Stimulated activated effector memory CD8-positive, alpha-beta T cell treated with anti-CD3 and anti-CD28 coated beads, Interleukin-12 subunit alpha, Interleukin-12 subunit beta, amount 100 ng/mL, for 72 hours (primary cell): ENCODE measurements at regions not wholly inside any gene's neighbourhood (a gene's known extent, or its start where the extent isn't known, plus 50 kb on each side); places are given as distances from the start of the nearest gene placed in this dataset.
A peak's percentile ranks its signal among the peaks of the same experiment; 100 is the strongest.

ENCODE experiments used
- ATAC-seq: fragments of 150-1000 bp; cut with Tn5 transposase; 2 replicates; pipeline ENCODE4 v1.10.0; 2021
- DNase-seq, 2 donors: peaks; one replicate each; pipeline ENCODE4 v3.0.0; 2021 to 2022; ENCODE audit warnings: low spot score in 2 of 2
- H3K27ac Mint-ChIP-seq: one replicate; pipeline ENCODE4 v1.8.0; 2022; ENCODE audit warnings: mild to moderate bottlenecking, mixed read lengths
- H3K36me3 Mint-ChIP-seq: one replicate; pipeline ENCODE4 v1.8.0; 2022; ENCODE audit warnings: mild to moderate bottlenecking, mixed read lengths
- H3K4me1 Mint-ChIP-seq: one replicate; pipeline ENCODE4 v1.8.0; 2022; ENCODE audit warnings: mixed read lengths
- H3K4me3 Mint-ChIP-seq: one replicate; pipeline ENCODE4 v1.8.0; 2022; ENCODE audit warnings: mild to moderate bottlenecking, mixed read lengths
- H3K9me3 Mint-ChIP-seq: one replicate; pipeline ENCODE4 v1.8.0; 2022; ENCODE audit warnings: mixed read lengths

DNA sequence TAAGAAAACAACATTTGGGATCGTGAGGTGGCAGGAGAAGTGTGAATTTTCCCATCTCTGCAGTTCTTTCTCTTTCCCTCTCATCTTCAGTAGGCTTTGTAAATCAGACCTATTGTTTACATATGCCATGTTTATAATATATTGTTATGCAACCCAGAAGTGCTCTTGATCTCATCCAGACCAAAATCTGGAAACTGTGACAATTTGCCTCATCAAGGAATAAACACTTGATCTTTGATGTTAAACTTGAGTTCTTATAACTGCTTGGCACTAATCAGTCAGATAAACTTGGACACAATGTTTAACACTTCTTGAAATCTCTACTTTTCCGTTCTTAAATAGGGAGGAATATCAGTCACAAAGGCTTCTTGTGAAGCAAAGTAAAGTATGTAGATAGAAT, 384.7 kb downstream of the DMRT2 start:
- no peaks in the 10 kb centered on the region for H3K4me1 Mint-ChIP-seq
- no peak for ATAC-seq

DNA sequence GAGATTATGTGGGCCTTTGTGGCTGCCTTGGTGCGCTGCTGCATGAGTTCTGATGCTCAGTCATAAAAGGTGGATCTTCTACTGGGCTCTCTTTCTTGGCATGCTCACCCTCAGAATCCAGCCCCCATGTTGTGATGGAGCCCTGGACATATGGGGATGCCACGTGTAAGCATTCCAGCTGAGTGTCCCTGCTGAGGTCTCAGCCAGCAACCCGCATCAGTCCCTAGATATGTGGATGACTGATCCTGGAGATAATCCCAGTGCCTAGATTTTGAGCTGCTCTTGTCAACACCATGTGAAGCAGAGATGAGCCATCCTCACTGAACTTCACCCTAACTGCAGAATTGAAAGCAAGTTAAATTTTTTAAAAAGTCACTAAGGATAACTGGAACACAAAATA, 390.1 kb downstream of the DMRT2 start:
- no peak for DNase-seq
- Mint-ChIP-seq H3K9me3 (peaks cover 2% of the 10 kb centered on the region), H3K36me3 (no peaks in the 10 kb centered on the region), H3K4me1 (no peaks in the 10 kb centered on the region), H3K4me3 (no peak overlapping the region), H3K27ac (no peak overlapping the region)
- no peak for ATAC-seq

More for the DNA sequence above, 384.7 kb downstream of the DMRT2 start:
- no peak overlapping the region for H3K27ac Mint-ChIP-seq
- no peak for DNase-seq
- no peaks in the 10 kb centered on the region for H3K36me3 Mint-ChIP-seq
- H3K4me3 Mint-ChIP-seq: no peak overlapping the region
- peaks cover 2% of the 10 kb centered on the region for H3K9me3 Mint-ChIP-seq

DNA sequence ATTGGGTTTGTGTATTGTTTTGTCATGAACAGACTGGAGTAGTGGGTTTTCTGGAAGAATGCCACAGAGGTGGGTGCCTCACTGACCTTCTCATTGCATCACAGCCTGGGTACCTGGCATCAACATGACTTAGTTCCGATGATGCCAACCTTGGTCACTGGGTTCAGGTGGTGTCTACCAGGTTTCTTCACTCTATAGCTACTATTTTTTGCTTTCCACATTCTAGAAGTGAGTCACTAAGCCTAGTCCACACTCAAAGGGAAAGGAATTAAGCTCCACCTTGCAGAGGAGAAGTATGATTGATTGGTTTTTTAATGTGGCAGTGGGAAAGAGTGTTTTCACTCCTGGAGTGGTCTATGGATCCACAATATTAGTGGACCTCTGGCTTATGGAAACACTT, 391.9 kb downstream of the DMRT2 start:
- peaks cover 2% of the 10 kb centered on the region for H3K9me3 Mint-ChIP-seq
- no peak for DNase-seq
- no peak overlapping the region for H3K27ac Mint-ChIP-seq
- H3K4me1 Mint-ChIP-seq: no peaks in the 10 kb centered on the region
- no peaks in the 10 kb centered on the region for H3K36me3 Mint-ChIP-seq
- ATAC-seq: no peak
- no peak overlapping the region for H3K4me3 Mint-ChIP-seq

DNA sequence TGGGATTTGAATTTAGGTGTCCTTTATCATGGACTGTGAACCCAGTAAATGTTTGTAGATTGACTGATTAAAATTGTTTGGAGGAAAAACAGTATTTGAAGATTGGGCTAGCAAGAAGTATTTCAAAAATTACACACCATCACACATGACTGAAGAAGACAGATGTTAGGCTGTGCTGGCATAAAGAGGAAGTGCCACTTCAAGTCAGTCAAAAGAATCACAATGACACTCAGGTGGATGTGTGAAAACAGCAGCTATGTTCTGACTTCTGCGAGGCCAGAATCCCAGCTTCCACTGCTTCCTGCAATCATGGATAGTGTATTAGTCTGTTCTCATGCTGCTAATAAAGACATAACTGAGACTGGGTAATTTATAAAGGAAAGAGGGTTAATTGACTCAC, 393.3 kb downstream of the DMRT2 start:
- no peak overlapping the region for H3K4me3 Mint-ChIP-seq
- ATAC-seq (no peak), DNase-seq (no peak)
- no peak overlapping the region for H3K27ac Mint-ChIP-seq
- H3K4me1 Mint-ChIP-seq: no peaks in the 10 kb centered on the region
- peaks cover 2% of the 10 kb centered on the region for H3K9me3 Mint-ChIP-seq
- no peaks in the 10 kb centered on the region for H3K36me3 Mint-ChIP-seq

DNA sequence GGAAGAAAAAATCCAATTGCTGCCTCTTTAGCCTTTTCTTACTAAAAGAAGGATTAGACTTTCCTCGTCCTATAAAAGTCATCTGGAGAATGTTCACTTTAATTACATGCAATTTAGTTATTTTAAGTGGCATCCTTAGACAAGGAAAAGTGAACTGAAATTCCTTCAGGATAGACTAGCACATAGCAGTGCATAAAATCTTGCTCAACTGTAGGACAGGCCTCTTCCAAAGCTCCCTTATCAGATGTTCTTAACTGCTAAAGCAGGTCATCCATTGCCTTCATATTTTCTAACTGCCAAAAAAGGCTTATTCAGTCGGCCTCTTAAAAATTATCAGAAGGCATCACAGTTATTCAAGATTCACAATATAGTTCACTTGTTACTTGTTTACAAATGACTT, 396.5 kb downstream of the DMRT2 start:
- Mint-ChIP-seq H3K9me3 (no peaks in the 10 kb centered on the region), H3K27ac (no peak overlapping the region), H3K4me3 (no peak overlapping the region), H3K4me1 (no peaks in the 10 kb centered on the region), H3K36me3 (no peaks in the 10 kb centered on the region)
- ATAC-seq (no peak), DNase-seq (no peak)

DNA sequence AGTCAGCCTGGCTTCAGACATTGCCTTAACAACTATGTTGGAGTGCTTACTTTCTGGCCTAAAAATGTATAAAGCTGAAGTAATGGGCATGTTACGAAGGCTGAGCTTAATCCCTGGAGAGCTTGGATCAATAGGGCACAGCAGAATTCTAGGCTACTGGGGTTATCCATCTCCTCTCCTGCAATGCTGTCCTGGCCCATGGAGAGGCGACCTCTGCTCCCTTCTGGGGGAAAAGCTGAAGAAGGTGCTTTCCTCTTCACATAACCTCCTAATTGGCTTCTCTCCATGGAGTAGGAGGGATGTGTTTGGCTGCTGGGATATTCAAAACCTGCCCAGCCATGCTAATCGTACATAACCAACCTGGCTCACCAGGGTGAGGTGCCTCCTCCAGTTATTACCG, 403.5 kb downstream of the DMRT2 start:
- Mint-ChIP-seq H3K4me3 (no peak overlapping the region), H3K36me3 (no peaks in the 10 kb centered on the region), H3K27ac (no peak overlapping the region), H3K4me1 (no peaks in the 10 kb centered on the region), H3K9me3 (no peaks in the 10 kb centered on the region)
- ATAC-seq (no peak), DNase-seq (no peak)

DNA sequence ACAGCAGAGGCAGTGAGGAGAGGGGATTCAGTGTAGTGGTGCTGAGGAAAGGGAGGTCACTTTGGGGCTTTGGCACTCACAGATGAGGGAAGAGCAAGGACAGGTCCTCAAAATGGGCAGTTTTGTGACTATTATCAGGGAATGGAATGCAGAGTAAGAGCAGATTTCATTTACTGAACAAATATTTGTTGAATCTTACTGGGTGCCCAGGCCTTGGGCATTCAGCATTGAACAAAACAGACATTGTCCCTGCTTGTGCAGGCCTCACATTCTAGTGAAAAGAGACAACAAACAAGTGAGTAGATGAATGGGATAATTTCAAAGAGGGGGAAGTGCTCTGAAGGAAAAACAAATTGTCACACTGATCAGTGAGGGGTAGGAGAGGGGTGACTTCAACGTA, 404.1 kb downstream of the DMRT2 start:
- Mint-ChIP-seq H3K36me3 (no peaks in the 10 kb centered on the region), H3K4me1 (no peaks in the 10 kb centered on the region), H3K27ac (no peak overlapping the region), H3K9me3 (no peaks in the 10 kb centered on the region), H3K4me3 (no peak overlapping the region)
- ATAC-seq (no peak), DNase-seq (no peak)

DNA sequence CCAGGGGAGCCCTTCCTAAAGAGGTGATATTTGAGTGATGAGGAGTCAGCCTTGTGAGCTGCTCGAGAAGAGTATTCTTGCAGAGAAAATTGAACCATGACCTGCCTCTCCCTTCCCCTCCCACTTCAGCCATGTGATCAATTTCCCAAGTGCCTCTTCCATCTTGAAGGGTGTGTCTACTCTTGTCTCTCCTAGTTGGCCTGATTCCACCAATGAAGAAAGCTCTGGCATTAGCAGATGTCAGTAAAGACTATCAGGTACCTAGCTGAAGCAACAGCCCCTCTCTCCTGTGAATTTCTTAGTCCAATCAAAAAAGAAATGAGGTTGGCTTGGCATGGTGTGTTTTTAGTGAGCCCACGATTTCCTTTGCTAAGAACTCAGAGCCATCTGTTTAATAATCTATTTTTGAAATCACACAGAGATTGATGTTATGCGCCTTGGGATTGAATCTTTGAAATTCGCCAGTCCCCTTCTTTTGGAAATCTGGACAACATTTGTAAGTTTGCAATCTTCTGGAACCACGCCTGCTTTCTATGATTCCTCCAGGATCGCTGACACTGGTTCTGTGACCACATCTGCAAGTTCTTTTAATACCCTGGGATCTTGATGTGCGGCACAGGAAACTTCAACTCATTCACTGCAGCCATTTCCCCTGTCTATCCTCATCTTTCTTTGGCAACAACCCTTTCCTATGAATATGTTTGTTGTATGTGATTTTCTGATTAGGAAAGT, 404.6 kb downstream of the DMRT2 start:
- H3K27ac Mint-ChIP-seq: no peak overlapping the region
- no peaks in the 10 kb centered on the region for H3K4me1 Mint-ChIP-seq
- H3K4me3 Mint-ChIP-seq: no peak overlapping the region
- no peaks in the 10 kb centered on the region for H3K36me3 Mint-ChIP-seq
- DNase-seq (no peak), ATAC-seq (no peak)
- H3K9me3 Mint-ChIP-seq: no peaks in the 10 kb centered on the region

DNA sequence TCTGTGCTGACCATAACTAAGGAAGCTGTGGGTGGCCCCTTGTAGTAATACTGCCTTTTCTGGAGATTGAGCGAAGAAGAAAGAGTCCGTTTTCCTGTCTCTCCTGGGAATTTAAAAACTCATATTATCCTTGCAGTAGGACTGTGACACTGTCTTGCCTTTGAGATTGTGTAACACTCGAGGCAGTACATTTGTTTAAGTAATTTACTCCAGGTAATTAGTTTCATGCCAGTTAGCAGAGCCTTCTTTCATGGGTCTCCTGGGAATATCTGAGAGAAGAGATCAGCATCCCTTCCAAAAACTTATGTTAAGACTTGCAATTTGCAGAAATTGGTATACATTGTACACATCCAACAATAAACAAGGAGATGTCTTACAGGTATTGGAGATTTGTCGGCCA, 405.6 kb downstream of the DMRT2 start:
- no peak overlapping the region for H3K4me3 Mint-ChIP-seq
- no peaks in the 10 kb centered on the region for H3K36me3 Mint-ChIP-seq
- DNase-seq (no peak), ATAC-seq (no peak)
- no peaks in the 10 kb centered on the region for H3K9me3 Mint-ChIP-seq
- no peaks in the 10 kb centered on the region for H3K4me1 Mint-ChIP-seq
- no peak overlapping the region for H3K27ac Mint-ChIP-seq

DNA sequence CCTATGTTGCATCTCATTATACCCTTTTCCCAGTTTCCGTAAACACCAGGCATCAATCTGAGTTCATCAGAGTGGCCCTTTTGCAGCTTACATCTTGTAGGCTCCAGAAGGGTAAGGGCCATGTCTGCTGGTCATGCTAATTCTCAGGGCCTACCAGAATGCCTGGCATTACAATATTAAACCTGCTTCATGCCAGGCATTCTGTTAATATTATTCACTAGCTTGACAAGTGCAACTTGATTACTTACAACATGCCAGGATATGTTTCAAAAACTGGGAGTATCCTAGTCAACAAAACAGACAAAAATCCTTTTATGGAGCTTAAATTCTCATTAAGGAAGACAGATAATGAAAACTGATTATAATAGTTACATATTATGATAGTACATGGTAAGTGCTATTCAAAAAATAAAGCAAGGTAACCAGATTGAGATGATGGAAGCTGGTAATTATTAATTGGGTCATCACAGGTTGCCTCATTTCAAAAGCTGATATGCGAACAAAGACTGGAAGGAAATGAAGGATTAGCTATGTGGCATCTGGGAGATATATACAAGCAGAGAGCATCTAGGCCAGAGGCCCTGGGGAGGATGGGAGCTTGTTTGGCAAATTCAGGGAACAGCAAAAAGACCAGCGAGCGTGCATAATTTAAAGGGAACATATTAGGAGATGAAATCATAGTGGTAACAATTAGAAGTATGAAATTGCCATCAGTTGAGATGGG, 406.3 kb downstream of the DMRT2 start:
- Mint-ChIP-seq H3K9me3 (no peaks in the 10 kb centered on the region), H3K4me1 (no peaks in the 10 kb centered on the region), H3K36me3 (no peaks in the 10 kb centered on the region), H3K27ac (no peak overlapping the region), H3K4me3 (no peak overlapping the region)
- DNase-seq (no peak), ATAC-seq (no peak)

DNA sequence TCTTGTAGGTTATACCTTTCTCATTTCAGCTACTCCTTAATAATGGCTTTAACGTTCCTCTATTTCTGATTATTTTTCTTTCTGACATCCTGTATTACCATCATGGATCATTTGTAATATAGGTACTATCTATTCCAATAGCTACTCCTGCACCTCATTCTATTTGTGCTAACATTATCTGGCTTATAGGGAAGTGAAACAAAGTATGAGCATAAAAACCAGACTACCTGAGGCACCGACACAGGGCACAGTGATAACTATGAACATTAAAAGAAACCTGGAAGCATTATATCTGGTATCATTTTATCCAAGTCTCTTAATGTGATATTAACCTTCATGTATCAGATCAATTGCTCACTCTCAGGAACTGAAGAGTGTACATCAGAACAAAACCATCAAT, 407.3 kb downstream of the DMRT2 start:
- H3K27ac Mint-ChIP-seq: no peak overlapping the region
- H3K36me3 Mint-ChIP-seq: no peaks in the 10 kb centered on the region
- no peak for DNase-seq
- H3K4me3 Mint-ChIP-seq: no peak overlapping the region
- no peaks in the 10 kb centered on the region for H3K9me3 Mint-ChIP-seq
- no peaks in the 10 kb centered on the region for H3K4me1 Mint-ChIP-seq
- no peak for ATAC-seq

DNA sequence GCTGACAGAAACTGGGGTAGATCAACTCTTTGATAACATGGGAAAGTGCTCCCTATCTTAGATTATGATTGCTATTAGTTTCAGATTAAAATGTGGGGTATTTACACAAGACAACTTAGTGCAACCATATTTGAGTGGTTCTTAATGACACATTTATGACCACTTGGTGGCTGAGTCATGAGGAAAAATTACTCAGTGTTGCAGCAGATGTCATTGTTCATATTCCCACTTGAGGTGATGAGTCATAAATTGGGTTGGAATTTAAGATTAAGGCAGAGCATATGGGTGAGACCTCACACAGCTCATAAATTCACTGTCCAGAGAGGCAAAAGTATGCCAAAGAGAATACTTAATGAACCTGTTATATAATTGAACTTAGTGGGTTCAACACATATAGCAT, 408.3 kb downstream of the DMRT2 start:
- DNase-seq: no peak
- Mint-ChIP-seq H3K9me3 (no peaks in the 10 kb centered on the region), H3K36me3 (no peaks in the 10 kb centered on the region), H3K4me3 (no peak overlapping the region), H3K27ac (no peak overlapping the region), H3K4me1 (no peaks in the 10 kb centered on the region)
- peak; percentile 71 for ATAC-seq

DNA sequence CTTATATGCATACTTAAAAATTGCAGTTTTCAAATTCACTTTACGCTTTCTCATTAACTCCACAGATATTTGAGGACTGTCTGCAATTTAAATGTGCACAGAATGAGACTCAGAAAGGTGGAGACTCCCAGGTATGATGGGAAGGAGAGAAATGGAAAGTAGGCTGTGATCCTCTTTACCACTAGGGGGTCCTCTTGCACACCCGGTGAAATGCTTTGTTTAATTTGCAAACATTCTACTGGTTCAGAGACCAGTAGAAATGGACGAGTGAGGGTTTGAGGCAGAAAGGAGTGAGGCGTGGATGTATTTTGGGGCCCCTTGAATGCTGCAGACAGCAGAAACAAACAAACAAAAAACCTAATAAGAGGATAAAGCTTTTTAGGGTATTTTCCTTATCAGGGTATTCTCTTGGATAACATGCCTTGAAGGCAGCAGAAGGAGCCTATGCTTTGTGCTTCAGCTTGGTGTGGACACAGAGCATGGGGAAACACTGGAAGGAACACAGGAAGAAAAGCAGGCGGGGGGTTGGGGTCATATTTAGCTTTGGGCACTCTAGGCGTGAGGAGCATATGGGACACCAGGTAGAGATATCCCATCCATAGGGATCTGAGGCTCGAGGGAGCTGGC, 410.1 kb downstream of the DMRT2 start:
- H3K27ac Mint-ChIP-seq: no peak overlapping the region
- H3K4me3 Mint-ChIP-seq: no peak overlapping the region
- no peaks in the 10 kb centered on the region for H3K4me1 Mint-ChIP-seq
- peak; percentile 31 for ATAC-seq
- no peak for DNase-seq
- H3K36me3 Mint-ChIP-seq: no peaks in the 10 kb centered on the region
- no peaks in the 10 kb centered on the region for H3K9me3 Mint-ChIP-seq

DNA sequence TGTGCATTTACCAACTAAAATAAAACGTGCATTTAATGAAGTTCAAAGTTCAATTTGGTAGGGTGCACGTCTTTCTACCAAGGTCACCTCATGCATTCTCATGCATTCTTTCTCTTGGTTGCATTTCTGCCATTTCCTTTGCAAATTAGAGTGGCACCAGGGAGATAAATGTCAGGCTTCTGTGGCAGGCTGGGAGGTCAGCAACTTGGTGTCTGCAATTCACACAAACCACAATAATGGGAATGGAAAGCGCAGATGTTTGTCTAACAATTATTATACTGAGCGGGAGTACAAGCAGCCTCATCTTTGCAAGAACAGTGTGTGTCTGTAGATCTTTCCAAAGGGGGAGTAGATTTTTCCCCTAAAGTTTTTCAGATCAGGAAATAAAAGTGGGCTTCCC, 411.7 kb downstream of the DMRT2 start:
- DNase-seq (no peak), ATAC-seq (no peak)
- Mint-ChIP-seq H3K4me1 (no peaks in the 10 kb centered on the region), H3K9me3 (no peaks in the 10 kb centered on the region), H3K4me3 (no peak overlapping the region), H3K27ac (no peak overlapping the region), H3K36me3 (no peaks in the 10 kb centered on the region)

DNA sequence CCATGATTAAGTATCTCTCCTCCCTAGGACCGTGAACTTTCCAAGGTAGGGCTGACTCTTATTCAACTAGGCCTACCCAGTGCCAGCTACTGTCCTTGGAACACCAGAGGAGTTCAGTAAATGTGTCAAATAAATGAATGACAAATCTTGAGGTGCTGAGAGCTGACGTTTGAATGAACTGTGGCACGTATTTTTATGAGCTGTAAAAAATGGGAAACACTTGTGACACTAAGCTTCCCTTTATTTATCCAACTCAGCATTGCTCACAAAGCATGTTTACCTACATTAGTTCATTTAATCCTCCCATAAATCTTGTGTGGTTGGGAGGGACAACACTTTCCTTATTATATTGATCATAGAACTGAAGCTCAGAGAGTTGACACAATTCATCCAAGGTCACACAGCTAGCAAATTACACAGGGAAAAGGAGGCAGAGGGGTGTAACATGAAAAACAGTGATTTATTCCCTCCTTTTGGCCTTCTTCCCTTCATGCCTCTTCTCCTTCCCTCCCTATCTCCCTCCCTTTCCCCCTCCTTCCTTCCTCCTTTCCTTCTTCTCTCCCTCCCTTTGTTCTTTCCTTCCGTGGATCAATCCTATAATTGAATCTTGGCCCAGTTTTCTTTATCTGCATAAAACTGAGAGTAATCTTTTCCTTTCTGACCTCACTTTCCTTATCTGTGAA, 412.6 kb downstream of the DMRT2 start:
- no peaks in the 10 kb centered on the region for H3K36me3 Mint-ChIP-seq
- no peaks in the 10 kb centered on the region for H3K4me1 Mint-ChIP-seq
- H3K27ac Mint-ChIP-seq: no peak overlapping the region
- H3K9me3 Mint-ChIP-seq: no peaks in the 10 kb centered on the region
- no peak for DNase-seq
- H3K4me3 Mint-ChIP-seq: no peak overlapping the region
- no peak for ATAC-seq

DNA sequence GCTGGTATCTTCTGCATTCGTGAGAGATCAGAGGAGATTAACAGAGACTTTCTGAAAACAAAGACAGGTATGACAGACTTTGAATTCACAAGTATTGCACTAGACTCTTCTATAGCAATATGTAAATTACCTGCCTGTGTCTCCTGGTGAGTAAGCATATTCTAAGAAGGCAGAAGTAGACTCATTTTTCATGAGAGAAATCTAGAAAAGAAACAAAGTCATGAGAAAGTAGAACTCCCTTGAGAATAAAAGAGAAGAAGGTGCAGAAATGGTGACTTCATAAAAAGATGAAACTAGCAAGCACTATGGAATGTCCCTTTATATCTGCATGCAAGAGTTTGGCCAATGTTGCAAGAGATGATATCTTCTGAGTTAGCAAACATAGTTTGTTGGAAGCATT, 419.8 kb downstream of the DMRT2 start:
- ATAC-seq: peak; percentile 66
- Mint-ChIP-seq H3K4me1 (no peaks in the 10 kb centered on the region), H3K9me3 (no peaks in the 10 kb centered on the region), H3K27ac (no peak overlapping the region), H3K36me3 (no peaks in the 10 kb centered on the region), H3K4me3 (no peak overlapping the region)
- DNase-seq: no peak
